Upper lobe of left lung (tissue), 4 donors: ENCODE measurements at regions not wholly inside any gene's neighbourhood (a gene's known extent, or its start where the extent isn't known, plus 50 kb on each side); places are given as distances from the start of the nearest gene placed in this dataset.

ENCODE experiments used
- CTCF ChIP-seq, 6 experiments: fragments of 450-650 bp in 4 of 6; fragments of 200-600 bp in 2 of 6; sonication (generic) in 2 of 6; IDR thresholded peaks; one replicate each; pipeline ENCODE4 v1.5.1; 2016 to 2019; ENCODE audit warnings: antibody characterized with exemption in 6 of 6
- EP300 ChIP-seq, 4 donors: sonication (generic); formaldehyde crosslinking; IDR thresholded peaks; one replicate each; pipeline ENCODE4 v1.5.1; 2017; ENCODE audit warnings: antibody characterized with exemption in 4 of 4, control low read depth in 2 of 4
- POLR2A ChIP-seq, 4 donors: fragments of 450-650 bp; IDR thresholded peaks; one replicate each; pipeline ENCODE4 v1.5.1; 2016 to 2017; ENCODE audit warnings: antibody characterized with exemption in 4 of 4, mild to moderate bottlenecking in 2 of 4
- POLR2AphosphoS5 ChIP-seq, 2 donors: sonication (generic); formaldehyde crosslinking; IDR thresholded peaks; one replicate each; pipeline ENCODE4 v1.5.1; 2017; ENCODE audit warnings: antibody characterized with exemption in 2 of 2

GRCh38 chr13:88958821-88959220 is 1287.7 kb downstream of the SLITRK5 start:
- TF ChIP-seq CTCF (IDR thresholded peaks at IDR 0.05) (no peak), EP300 (IDR thresholded peaks at IDR 0.05) (no peak), POLR2A (IDR thresholded peaks at IDR 0.05) (no peak), POLR2AphosphoS5 (IDR thresholded peaks at IDR 0.05) (no peak)
